ENCODE measurements at regions not wholly inside any gene's neighbourhood (a gene's known extent, or its start where the extent isn't known, plus 50 kb on each side); places are given as distances from the start of the nearest gene placed in this dataset.

- TF ChIP-seq MXI1 (conservative IDR thresholded peaks at IDR 0.05; ENCODE audit: poor library complexity, severe bottlenecking) (no peak), CTCF (IDR thresholded peaks at IDR 0.05; ENCODE audit: poor library complexity, severe bottlenecking) (no peak), TAF1 (IDR thresholded peaks at IDR 0.05; ENCODE audit: low read depth) (no peak)
Observed at GRCh38 chrX:38917954-38918353, 116.7 kb downstream of the MID1IP1 start.
